Loucy (cell line): ENCODE measurements at regions not wholly inside any gene's neighbourhood (a gene's known extent, or its start where the extent isn't known, plus 50 kb on each side); places are given as distances from the start of the nearest gene placed in this dataset.

Experiments used
- EZH2phosphoT487 ChIP-seq: fragments of 200-600 bp; IDR thresholded peaks from 2 replicates; pipeline ENCODE4 v1.6.1; 2018; ENCODE audit warnings: antibody characterized with exemption, mild to moderate bottlenecking, moderate library complexity, borderline replicate concordance
- TF ChIP-seq, protein P1 (sequence below): fragments of 200-600 bp; sonication (generic); conservative IDR thresholded peaks from 2 replicates; pipeline ENCODE4 v1.5.1; 2014; ENCODE audit warnings: mild to moderate bottlenecking, antibody characterized with exemption, low read length

- TF ChIP-seq, protein P1, sequence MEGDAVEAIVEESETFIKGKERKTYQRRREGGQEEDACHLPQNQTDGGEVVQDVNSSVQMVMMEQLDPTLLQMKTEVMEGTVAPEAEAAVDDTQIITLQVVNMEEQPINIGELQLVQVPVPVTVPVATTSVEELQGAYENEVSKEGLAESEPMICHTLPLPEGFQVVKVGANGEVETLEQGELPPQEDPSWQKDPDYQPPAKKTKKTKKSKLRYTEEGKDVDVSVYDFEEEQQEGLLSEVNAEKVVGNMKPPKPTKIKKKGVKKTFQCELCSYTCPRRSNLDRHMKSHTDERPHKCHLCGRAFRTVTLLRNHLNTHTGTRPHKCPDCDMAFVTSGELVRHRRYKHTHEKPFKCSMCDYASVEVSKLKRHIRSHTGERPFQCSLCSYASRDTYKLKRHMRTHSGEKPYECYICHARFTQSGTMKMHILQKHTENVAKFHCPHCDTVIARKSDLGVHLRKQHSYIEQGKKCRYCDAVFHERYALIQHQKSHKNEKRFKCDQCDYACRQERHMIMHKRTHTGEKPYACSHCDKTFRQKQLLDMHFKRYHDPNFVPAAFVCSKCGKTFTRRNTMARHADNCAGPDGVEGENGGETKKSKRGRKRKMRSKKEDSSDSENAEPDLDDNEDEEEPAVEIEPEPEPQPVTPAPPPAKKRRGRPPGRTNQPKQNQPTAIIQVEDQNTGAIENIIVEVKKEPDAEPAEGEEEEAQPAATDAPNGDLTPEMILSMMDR = no peak
- no peak for TF ChIP-seq EZH2phosphoT487
These were observed 66.8 kb upstream of the CENPE start for GRCh38 chr4:103264905-103265304.
